ENCODE measurements at regions not wholly inside any gene's neighbourhood (a gene's known extent, or its start where the extent isn't known, plus 50 kb on each side); places are given as distances from the start of the nearest gene placed in this dataset.

GRCh38 chr11:92473736-92474135, 249.1 kb downstream of the FAT3 start:
- Histone ChIP-seq H3F3A (replicated peaks; ENCODE audit: insufficient read depth) (no peaks in the 10 kb centered on the region), H3K9ac (no peak overlapping the region), H2AFZ (ENCODE audit: low read depth) (no peak overlapping the region), H3K27me3 (ENCODE audit: insufficient read depth) (no peaks in the 10 kb centered on the region), H3K9me2 (no peaks in the 10 kb centered on the region), H3K79me2 (ENCODE audit: insufficient read depth) (no peaks in the 10 kb centered on the region; the same call in 1 of the 2 replicates), H3K9me3 (no peaks in the 10 kb centered on the region), H3K4me2 (no peak overlapping the region), H3K36me3 (replicated peaks in 1 of 2; ENCODE audit: control insufficient read depth in 1 of 2, insufficient read depth in 2 of 2, low read length in 1 of 2) (no peaks in the 10 kb centered on the region), H3K27ac (ENCODE audit: low read depth in 2 of 2, low read length in 1 of 2) (no peak overlapping the region), H3K4me3 (ENCODE audit: low read depth in 2 of 2, low read length in 1 of 2) (no peak overlapping the region), H3K4me1 (ENCODE audit: control insufficient read depth in 1 of 2, insufficient read depth in 2 of 2, low read depth in 1 of 2, low read length in 1 of 2) (no peaks in the 10 kb centered on the region), H4K20me1 (ENCODE audit: insufficient read depth) (no peaks in the 10 kb centered on the region)
- TF ChIP-seq PBX3 (IDR thresholded peaks at IDR 0.05) (0 out of 2 replicates have a peak, but pooled peaks have one; percentile 14), YY1 (IDR thresholded peaks at IDR 0.05; ENCODE audit: low read depth) (no peak)
- 46% methylated on average over 3 of the region's 3 CpGs for WGBS (ENCODE audit: low lambda C conversion rate)
- POLR2A ChIA-PET: no interaction called here
- DNase-seq: no peak
- CTCF ChIA-PET: no interaction called here

- Histone ChIP-seq H3F3A (replicated peaks; ENCODE audit: insufficient read depth) (no peaks in the 10 kb centered on the region), H4K20me1 (ENCODE audit: insufficient read depth) (no peaks in the 10 kb centered on the region), H3K27me3 (ENCODE audit: insufficient read depth) (no peaks in the 10 kb centered on the region), H3K9me2 (no peaks in the 10 kb centered on the region), H3K9ac (no peak overlapping the region), H3K79me2 (ENCODE audit: insufficient read depth) (no peaks in the 10 kb centered on the region; the same call in 1 of the 2 replicates), H3K4me2 (no peak overlapping the region), H3K27ac (ENCODE audit: low read depth in 2 of 2, low read length in 1 of 2) (no peak overlapping the region), H3K9me3 (no peaks in the 10 kb centered on the region), H3K36me3 (replicated peaks in 1 of 2; ENCODE audit: control insufficient read depth in 1 of 2, insufficient read depth in 2 of 2, low read length in 1 of 2) (no peaks in the 10 kb centered on the region), H2AFZ (ENCODE audit: low read depth) (no peak overlapping the region), H3K4me3 (ENCODE audit: low read depth in 2 of 2, low read length in 1 of 2) (no peak overlapping the region), H3K4me1 (ENCODE audit: control insufficient read depth in 1 of 2, insufficient read depth in 2 of 2, low read depth in 1 of 2, low read length in 1 of 2) (no peaks in the 10 kb centered on the region)
- POLR2A ChIA-PET: no interaction called here
- CTCF ChIA-PET: no interaction called here
- no peak for TF ChIP-seq CHD2 (IDR thresholded peaks at IDR 0.05; ENCODE audit: low read length, partially characterized antibody)
- TF ChIP-seq NRF1 (IDR thresholded peaks at IDR 0.05; ENCODE audit: low read depth, low read length): no peak
- no peak for TF ChIP-seq USF1 (IDR thresholded peaks at IDR 0.05; ENCODE audit: borderline replicate concordance, low read depth)
- no peak for TF ChIP-seq EP300 (IDR thresholded peaks at IDR 0.05; ENCODE audit: borderline replicate concordance in 1 of 2, low read depth in 1 of 2, low read length in 1 of 2)
- no peak for TF ChIP-seq SIN3A (IDR thresholded peaks at IDR 0.05; ENCODE audit: borderline replicate concordance, low read depth, low read length)
- no peak for TF ChIP-seq CTCF (IDR thresholded peaks at IDR 0.05)
- no peak for DNase-seq
These were observed 250.7 kb downstream of the FAT3 start for GRCh38 chr11:92475316-92475715.

- no peak overlapping the region for H3K27ac ChIP-seq (ENCODE audit: low read depth in 2 of 2, low read length in 1 of 2)
- no peaks in the 10 kb centered on the region for H3F3A ChIP-seq (replicated peaks; ENCODE audit: insufficient read depth)
- H3K4me3 ChIP-seq (ENCODE audit: low read depth in 2 of 2, low read length in 1 of 2): no peak overlapping the region
- no peaks in the 10 kb centered on the region for H3K27me3 ChIP-seq (ENCODE audit: insufficient read depth)
- H3K9me2 ChIP-seq: no peaks in the 10 kb centered on the region
- WGBS (ENCODE audit: low lambda C conversion rate): 86% methylated on average over 3 of the region's 3 CpGs
- H3K9ac ChIP-seq: no peak overlapping the region
- no peaks in the 10 kb centered on the region for H3K36me3 ChIP-seq (replicated peaks in 1 of 2; ENCODE audit: control insufficient read depth in 1 of 2, insufficient read depth in 2 of 2, low read length in 1 of 2)
- H3K4me2 ChIP-seq: no peak overlapping the region
- no peaks in the 10 kb centered on the region for H4K20me1 ChIP-seq (ENCODE audit: insufficient read depth)
- ChIA-PET POLR2A (no interaction called here), CTCF (no interaction called here)
- no peaks in the 10 kb centered on the region for H3K9me3 ChIP-seq
- no peaks in the 10 kb centered on the region; the same call in 1 of the 2 replicates for H3K79me2 ChIP-seq (ENCODE audit: insufficient read depth)
- no peak overlapping the region for H2AFZ ChIP-seq (ENCODE audit: low read depth)
- no peak for DNase-seq
- H3K4me1 ChIP-seq (ENCODE audit: control insufficient read depth in 1 of 2, insufficient read depth in 2 of 2, low read depth in 1 of 2, low read length in 1 of 2): no peaks in the 10 kb centered on the region
- TF ChIP-seq FOXJ3 (CRISPR knock-in tag; IDR thresholded peaks at IDR 0.05) (no peak), MAX (IDR thresholded peaks at IDR 0.05; ENCODE audit: low read depth) (no peak), GABPA (IDR thresholded peaks at IDR 0.05; ENCODE audit: low read depth) (no peak), EP300 (IDR thresholded peaks at IDR 0.05; ENCODE audit: borderline replicate concordance in 1 of 2, low read depth in 1 of 2, low read length in 1 of 2) (no peak), JUND (IDR thresholded peaks at IDR 0.05) (no peak), MEF2A (IDR thresholded peaks at IDR 0.05; ENCODE audit: borderline replicate concordance, low read depth) (no peak), SMC3 (IDR thresholded peaks at IDR 0.05; ENCODE audit: low read depth, low read length) (no peak), FOXM1 (IDR thresholded peaks at IDR 0.05; ENCODE audit: low read depth) (no peak), TCF12 (IDR thresholded peaks at IDR 0.05) (no peak), TEAD4 (IDR thresholded peaks at IDR 0.05; ENCODE audit: borderline replicate concordance, insufficient read depth) (no peak)
These were observed 251.2 kb downstream of the FAT3 start for GRCh38 chr11:92475819-92476218.

Data from SK-N-SH (cell line).